Stimulated activated CD8-positive, alpha-beta memory T cell treated with anti-CD3 and anti-CD28 coated beads, Interleukin-4, amount 100 ng/mL, for 4 hours (primary cell): ENCODE measurements at regions not wholly inside any gene's neighbourhood (a gene's known extent, or its start where the extent isn't known, plus 50 kb on each side); places are given as distances from the start of the nearest gene placed in this dataset.
"Not testable (repeated sequence)": the region's sequence is repeated elsewhere in the genome, so short reads cannot be mapped to it uniquely, and the experiment has no call there.

Source experiments
- DNase-seq, 2 donors: peaks; one replicate each; pipeline ENCODE4 v3.0.0-alpha.2; 2020; ENCODE audit warnings: low read depth in 2 of 2, low spot score in 1 of 2

- no peak for DNase-seq
Measured at GRCh38 chr2:13986119-13986720, 646.3 kb upstream of the LRATD1 start.

GRCh38 chr2:13996527-13996926, 636.0 kb upstream of the LRATD1 start:
- DNase-seq = no peak

- no peak for DNase-seq
Measured at GRCh38 chr2:14011190-14011589, 621.3 kb upstream of the LRATD1 start.

- DNase-seq = no peak
Measured at GRCh38 chr2:14015113-14015630, 617.3 kb upstream of the LRATD1 start.

- DNase-seq = no peak
Measured at GRCh38 chr2:14016289-14016955, 616.1 kb upstream of the LRATD1 start.

- DNase-seq = no peak
Measured at GRCh38 chr2:14018620-14019019, 613.9 kb upstream of the LRATD1 start.

- no peak for DNase-seq
Measured at GRCh38 chr2:14023558-14023957, 609.0 kb upstream of the LRATD1 start.

GRCh38 chr2:14039134-14039533, 593.4 kb upstream of the LRATD1 start:
- no peak for DNase-seq

GRCh38 chr2:14047491-14047890, 585.0 kb upstream of the LRATD1 start:
- no peak for DNase-seq

- no peak for DNase-seq
Measured at GRCh38 chr2:14051401-14051800, 581.1 kb upstream of the LRATD1 start.

GRCh38 chr2:14053105-14053504, 579.4 kb upstream of the LRATD1 start:
- no peak for DNase-seq

GRCh38 chr2:14064346-14064745, 568.2 kb upstream of the LRATD1 start:
- DNase-seq = no peak

- no peak for DNase-seq
Measured at GRCh38 chr2:14072338-14072737, 560.2 kb upstream of the LRATD1 start.

GRCh38 chr2:14074691-14075090, 557.8 kb upstream of the LRATD1 start:
- DNase-seq = no peak

- DNase-seq = no peak
Measured at GRCh38 chr2:14079576-14079975, 552.9 kb upstream of the LRATD1 start.

- no peak for DNase-seq
Measured at GRCh38 chr2:14081521-14081920, 551.0 kb upstream of the LRATD1 start.

GRCh38 chr2:14082640-14083039, 549.9 kb upstream of the LRATD1 start:
- no peak for DNase-seq

GRCh38 chr2:14094592-14094991, 537.9 kb upstream of the LRATD1 start:
- DNase-seq = no peak

GRCh38 chr2:14099101-14099500, 533.4 kb upstream of the LRATD1 start:
- DNase-seq = not testable (repeated sequence)

GRCh38 chr2:14114275-14114674, 518.2 kb upstream of the LRATD1 start:
- no peak for DNase-seq

- DNase-seq = no peak
Measured at GRCh38 chr2:14120376-14120775, 512.1 kb upstream of the LRATD1 start.

- no peak for DNase-seq
Measured at GRCh38 chr2:14123436-14124103, 508.9 kb upstream of the LRATD1 start.
